ENCODE measurements at regions not wholly inside any gene's neighbourhood (a gene's known extent, or its start where the extent isn't known, plus 50 kb on each side); places are given as distances from the start of the nearest gene placed in this dataset.
A peak's percentile ranks its signal among the peaks of the same experiment; 100 is the strongest.

GRCh38 chr5:175803254-175803653 lies 68.1 kb upstream of the CPLX2 start:
- no peak overlapping the region for H3K4me3 ChIP-seq (ENCODE audit: low read depth, low read length)
- TF ChIP-seq CTCF (IDR thresholded peaks at IDR 0.05; ENCODE audit: insufficient read depth, low read length, missing control alignments): no peak
- POLR2A ChIA-PET: no interaction called here
- DNase-seq (ENCODE audit: low read depth, low spot score): no peak
- CTCF ChIA-PET: interaction anchor here (0.7 kb wide), 1 partner anchor 73 kb away, joined by 3 read pairs; no protein-coding TSS in a partner anchor

GRCh38 chr5:175803736-175804454 lies 67.5 kb upstream of the CPLX2 start:
- POLR2A ChIA-PET: no interaction called here
- no peak overlapping the region for H3K4me3 ChIP-seq (ENCODE audit: low read depth, low read length)
- TF ChIP-seq CTCF (IDR thresholded peaks at IDR 0.05; ENCODE audit: insufficient read depth, low read length, missing control alignments): no peak
- CTCF ChIA-PET: no interaction called here
- DNase-seq (ENCODE audit: low read depth, low spot score): no peak

GRCh38 chr5:175805256-175806011 lies 65.9 kb upstream of the CPLX2 start:
- no peak for TF ChIP-seq CTCF (IDR thresholded peaks at IDR 0.05; ENCODE audit: insufficient read depth, low read length, missing control alignments)
- CTCF ChIA-PET: no interaction called here
- no peak for DNase-seq (ENCODE audit: low read depth, low spot score)
- no peak overlapping the region for H3K4me3 ChIP-seq (ENCODE audit: low read depth, low read length)
- POLR2A ChIA-PET: no interaction called here

- H3K4me3 ChIP-seq (ENCODE audit: low read depth, low read length): no peak overlapping the region
- ChIA-PET POLR2A (no interaction called here), CTCF (no interaction called here)
- DNase-seq (ENCODE audit: low read depth, low spot score): no peak
- no peak for TF ChIP-seq CTCF (IDR thresholded peaks at IDR 0.05; ENCODE audit: insufficient read depth, low read length, missing control alignments)
These were observed 62.7 kb upstream of the CPLX2 start for GRCh38 chr5:175808711-175809110.

- peak; percentile 73 for DNase-seq (ENCODE audit: low read depth, low spot score)
- POLR2A ChIA-PET: no interaction called here
- CTCF ChIA-PET: interaction anchor here (1.9 kb wide), 1 partner anchor 13 kb away, joined by 4 read pairs; no protein-coding TSS in a partner anchor
- no peak for TF ChIP-seq CTCF (IDR thresholded peaks at IDR 0.05; ENCODE audit: insufficient read depth, low read length, missing control alignments)
- H3K4me3 ChIP-seq (ENCODE audit: low read depth, low read length): no peak overlapping the region
These were observed 61.8 kb upstream of the CPLX2 start for GRCh38 chr5:175809531-175810121.

- TF ChIP-seq CTCF (IDR thresholded peaks at IDR 0.05; ENCODE audit: insufficient read depth, low read length, missing control alignments): no peak
- no peak for DNase-seq (ENCODE audit: low read depth, low spot score)
- ChIA-PET CTCF (interaction anchor here (1.9 kb wide), 1 partner anchor 13 kb away, joined by 4 read pairs; no protein-coding TSS in a partner anchor), POLR2A (no interaction called here)
- no peak overlapping the region for H3K4me3 ChIP-seq (ENCODE audit: low read depth, low read length)
These were observed 60.9 kb upstream of the CPLX2 start for GRCh38 chr5:175810457-175810856.
